Fibroblast of skin of left quadriceps (primary cell): ENCODE measurements at regions not wholly inside any gene's neighbourhood (a gene's known extent, or its start where the extent isn't known, plus 50 kb on each side); places are given as distances from the start of the nearest gene placed in this dataset.

Experiments
- DNase-seq, 2 experiments: peaks; one replicate each; pipeline ENCODE4 v3.0.0-alpha.2; 2013; ENCODE audit warnings: low read depth in 2 of 2

- DNase-seq = peak in 1 of 2 experiments; percentile 14
These were observed 410.4 kb downstream of the MEIS1 start for GRCh38 chr2:66845307-66845706.

GRCh38 chr2:66846887-66847286, 412.0 kb downstream of the MEIS1 start:
- no peak for DNase-seq

GRCh38 chr2:66849153-66849755, 414.3 kb downstream of the MEIS1 start:
- DNase-seq = no peak

DNA sequence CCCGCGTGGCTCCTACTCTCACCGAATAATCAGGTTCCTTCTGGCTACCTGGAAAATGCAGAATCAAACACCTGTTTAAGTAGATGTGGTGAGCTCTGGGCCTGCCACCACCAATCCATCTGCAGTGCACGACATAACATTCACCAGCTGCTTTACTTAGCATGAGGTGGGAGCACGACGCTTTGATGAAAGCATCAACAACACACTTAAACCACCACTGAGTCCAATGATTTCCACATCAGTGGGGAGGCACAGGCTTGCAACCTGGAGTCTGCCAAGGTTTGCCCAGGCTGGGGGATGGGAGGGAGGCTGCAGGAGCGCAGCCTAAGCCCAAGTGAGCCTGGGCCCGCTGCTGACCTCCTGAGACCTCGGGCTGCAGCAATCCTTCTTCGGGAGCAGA, 415.5 kb downstream of the MEIS1 start:
- DNase-seq = no peak

- peak; percentile 84 to 86 for DNase-seq
These were observed 416.5 kb downstream of the MEIS1 start for GRCh38 chr2:66851449-66851872.

- no peak for DNase-seq
These were observed 418.0 kb downstream of the MEIS1 start for GRCh38 chr2:66852953-66853352.

DNA sequence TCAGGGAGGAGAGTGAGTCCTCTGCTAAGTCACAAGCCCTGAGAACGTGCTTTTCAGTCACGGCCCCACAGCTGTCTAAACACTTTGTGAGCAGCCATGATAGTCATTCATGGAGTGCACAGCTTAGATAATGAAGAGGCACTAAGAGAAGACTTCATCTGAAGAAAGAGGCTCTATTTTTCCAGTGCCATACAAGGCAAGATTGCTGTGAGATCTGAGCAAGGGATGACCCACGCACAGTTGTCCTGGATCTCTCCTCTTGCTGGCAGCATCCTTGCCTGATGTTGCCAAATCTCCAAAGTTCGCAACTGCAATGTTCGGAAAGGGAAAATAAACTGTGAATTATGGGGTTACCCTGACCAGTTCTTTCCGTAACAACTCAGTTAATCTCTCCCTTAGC, 418.7 kb downstream of the MEIS1 start:
- no peak for DNase-seq

DNA sequence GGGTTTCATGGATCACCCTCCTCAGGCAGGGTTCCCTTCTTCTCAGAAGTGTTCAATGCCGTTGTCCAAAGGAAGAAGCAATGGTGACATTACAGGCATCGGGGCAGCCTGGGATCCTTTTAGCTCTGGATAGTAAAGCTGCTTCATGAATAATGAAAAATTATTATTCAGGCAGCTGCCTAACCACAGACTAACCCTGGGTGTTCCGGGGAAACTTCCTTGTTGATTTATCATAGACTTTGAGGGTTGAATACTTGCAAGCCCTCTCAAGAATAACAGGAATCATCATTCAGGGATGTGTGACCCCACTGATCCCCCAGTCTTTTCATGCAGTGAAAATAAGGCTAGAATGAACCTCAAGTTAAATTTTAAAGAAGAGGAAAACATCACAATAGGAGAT, 419.4 kb downstream of the MEIS1 start:
- no peak for DNase-seq

- peak; percentile 68 to 74 for DNase-seq
These were observed 428.1 kb downstream of the MEIS1 start for GRCh38 chr2:66862885-66863650.

GRCh38 chr2:66865161-66865560, 430.2 kb downstream of the MEIS1 start:
- no peak for DNase-seq

GRCh38 chr2:66866331-66867062, 431.6 kb downstream of the MEIS1 start:
- no peak for DNase-seq

- no peak for DNase-seq
These were observed 432.1 kb downstream of the MEIS1 start for GRCh38 chr2:66867063-66867441.

DNA sequence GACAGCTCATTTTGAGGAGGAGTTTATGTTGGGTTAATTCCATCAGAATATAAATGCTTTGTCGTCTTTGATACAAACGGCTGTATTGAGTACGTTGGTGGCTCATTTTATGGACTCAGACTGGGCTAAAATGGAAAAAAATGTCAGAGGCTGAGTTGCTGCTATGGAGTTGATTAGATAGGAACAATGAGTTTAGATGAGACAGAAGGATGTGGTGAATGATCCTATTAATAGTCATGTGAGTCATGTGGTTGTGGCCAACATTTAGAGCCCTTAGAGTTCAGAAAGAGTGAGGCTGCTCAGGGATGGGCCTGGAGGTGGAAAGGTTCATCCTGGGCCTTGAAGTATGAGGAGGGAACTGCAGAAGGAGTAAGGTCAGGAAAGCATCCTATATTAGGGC, 434.2 kb downstream of the MEIS1 start:
- no peak for DNase-seq

DNA sequence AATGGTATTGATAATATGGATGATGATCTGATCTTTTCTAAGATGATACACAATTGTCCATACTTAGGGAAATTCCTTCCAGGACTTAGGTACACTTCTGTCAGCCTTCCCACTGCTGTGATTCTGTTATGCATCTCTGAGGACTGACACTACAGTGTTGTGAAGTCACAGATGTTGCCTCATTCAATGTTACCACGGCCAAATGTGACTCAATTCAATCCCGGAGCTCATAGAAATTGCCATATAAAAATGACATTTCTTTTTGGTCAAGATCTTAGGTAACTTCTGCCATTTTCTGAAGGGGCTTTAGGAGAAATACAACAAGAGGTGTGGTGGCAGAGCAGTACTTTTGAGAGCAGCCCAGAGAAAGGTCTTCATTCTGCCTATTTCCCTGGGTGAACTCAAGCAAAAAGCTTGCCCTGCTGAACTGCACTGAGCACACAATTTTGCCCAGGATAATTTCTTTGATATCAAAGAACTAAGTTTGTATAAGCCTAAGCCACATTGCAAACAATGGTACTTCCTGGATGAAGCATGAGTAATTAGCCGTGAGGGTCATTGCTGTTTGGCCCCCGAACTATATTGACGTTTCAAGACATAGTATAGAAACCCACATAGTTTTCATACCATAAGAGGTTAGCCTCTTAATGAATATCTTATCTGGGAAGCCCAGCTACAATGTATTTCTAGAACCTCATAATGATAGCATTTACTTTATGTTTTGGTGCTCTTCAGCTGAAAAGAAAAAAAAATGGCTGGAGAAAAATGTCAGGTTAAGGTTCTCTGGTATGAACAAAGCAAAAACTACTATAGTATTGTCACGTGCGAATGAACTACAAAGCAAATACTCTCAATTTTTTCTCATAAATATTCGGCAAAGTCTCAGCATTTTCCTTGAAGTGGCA, 437.4 kb downstream of the MEIS1 start:
- DNase-seq = no peak

- peak; percentile 62 to 64 for DNase-seq
These were observed 438.2 kb downstream of the MEIS1 start for GRCh38 chr2:66872986-66873754.

DNA sequence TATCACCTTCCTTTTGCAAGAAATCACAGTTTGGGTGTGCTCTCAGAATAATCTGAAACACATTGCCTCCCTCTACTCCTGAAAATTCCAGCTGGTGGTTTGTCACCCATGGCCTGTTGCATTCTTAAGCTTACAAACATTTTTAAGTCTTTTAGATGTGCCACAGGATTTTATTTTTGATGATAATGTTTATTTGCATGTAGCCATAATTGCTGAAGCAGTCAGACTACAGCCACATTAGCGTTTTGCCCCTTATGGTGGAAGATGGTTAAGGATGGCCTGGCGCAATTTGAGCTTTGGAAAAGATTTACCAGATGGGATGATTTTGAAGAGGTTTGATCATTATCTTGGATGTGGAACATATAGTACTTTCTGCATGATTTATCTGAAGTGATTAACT, 439.5 kb downstream of the MEIS1 start:
- peak; percentile 79 for DNase-seq

DNA sequence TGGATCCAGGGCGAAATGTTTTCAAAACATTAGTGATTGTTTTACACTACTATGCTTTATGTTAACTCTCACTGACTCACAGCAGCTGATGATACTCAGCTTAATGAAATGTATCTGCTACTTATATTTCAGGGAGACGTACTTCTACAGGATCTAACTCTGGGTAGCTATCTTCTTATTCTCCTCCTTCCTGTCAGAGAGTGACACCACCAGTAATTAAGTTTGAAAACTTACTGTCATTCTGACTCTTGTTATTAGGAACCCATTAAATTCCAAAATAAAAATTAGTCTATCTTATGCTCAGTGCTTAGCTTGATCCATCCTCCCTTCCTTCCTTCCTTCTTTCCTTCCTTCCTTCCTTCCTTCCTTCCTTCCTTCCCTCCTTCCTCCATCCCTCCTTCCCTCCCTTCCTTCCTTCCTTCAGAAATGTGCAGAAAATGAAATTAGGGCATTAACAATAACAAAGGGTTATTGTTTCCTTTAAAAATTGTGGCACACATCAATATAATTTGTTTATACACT, 441.1 kb downstream of the MEIS1 start:
- DNase-seq = no peak

DNA sequence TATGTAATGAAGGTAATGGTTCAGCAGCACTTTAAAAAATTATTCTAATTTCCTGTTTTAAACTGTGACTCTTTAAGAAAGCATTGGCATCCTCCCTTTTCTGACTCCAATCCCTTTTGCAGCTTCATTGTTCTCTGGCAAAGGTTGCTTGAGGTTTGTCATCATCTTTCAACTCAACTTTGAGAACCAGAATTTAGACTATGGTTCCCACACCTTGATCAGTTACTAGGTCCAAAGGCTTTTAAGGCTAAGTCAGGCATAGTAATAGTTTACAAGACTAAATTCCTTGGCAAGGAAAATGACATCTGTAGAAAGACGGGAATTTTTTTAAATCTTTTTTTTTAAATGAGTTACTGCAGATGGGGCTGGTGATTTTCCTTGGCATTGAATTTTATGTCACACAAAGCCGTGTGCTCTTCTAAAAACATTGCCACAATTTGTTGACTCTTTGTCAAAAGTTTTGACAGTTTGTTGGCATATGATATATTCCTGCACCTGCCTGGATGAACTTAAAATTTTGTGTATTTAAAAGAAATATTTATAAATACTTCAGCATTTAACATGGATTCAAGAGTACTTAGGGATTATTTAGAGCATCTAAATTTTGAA, 451.0 kb downstream of the MEIS1 start:
- no peak for DNase-seq

- DNase-seq = no peak
These were observed 453.3 kb downstream of the MEIS1 start for GRCh38 chr2:66888246-66888645.
